PC-9 (cell line): ENCODE measurements at regions not wholly inside any gene's neighbourhood (a gene's known extent, or its start where the extent isn't known, plus 50 kb on each side); places are given as distances from the start of the nearest gene placed in this dataset.

ENCODE experiments used
- BruUV-seq: library from RNA; stranded (reverse); fragments of 400-500 nt; replicated peaks from 2 replicates; lab custom pipeline; 2021; lab: Mats Ljungman, UMichigan
- CTCF ChIA-PET: fragments of 300-600 bp; sonication (Branson Sonifier 250); formaldehyde crosslinking; loops from one replicate; lab custom pipeline; 2022; ENCODE audit warnings: antibody characterized with exemption; lab: Charles Lee
- POLR2A ChIA-PET: fragments of 300-600 bp; sonication (Branson Sonifier 250); formaldehyde crosslinking; loops from one replicate; lab custom pipeline; 2022; ENCODE audit warnings: antibody characterized with exemption; ENCODE audit not compliant: unreplicated experiment; lab: Charles Lee
- DNase-seq, 2 experiments: peaks; one replicate each; pipeline versions ENCODE4 v3.0.0 to v3.0.0-alpha.2; 2015 to 2022; ENCODE audit warnings: mixed read lengths in 1 of 2
- H2AFZ ChIP-seq: fragments of 200-600 bp; sonication (generic); 2 replicates; pipeline ENCODE4 v1.8.1; 2017; ENCODE audit warnings: antibody characterized with exemption
- H3F3A ChIP-seq: fragments of 200-600 bp; sonication (generic); 2 replicates; pipeline ENCODE4 v1.8.1; 2017; ENCODE audit warnings: antibody characterized with exemption, mild to moderate bottlenecking, low read depth; ENCODE audit not compliant: insufficient read depth
- H3K27ac ChIP-seq: fragments of 200-600 bp; sonication (generic); 2 replicates; pipeline ENCODE4 v1.6.1; 2016; ENCODE audit warnings: mixed run types
- H3K27me3 ChIP-seq: fragments of 200-600 bp; sonication (generic); 2 replicates; pipeline ENCODE4 v1.6.1; 2016; ENCODE audit warnings: low read depth, mixed run types; ENCODE audit not compliant: insufficient read depth
- H3K36me3 ChIP-seq: fragments of 200-600 bp; sonication (generic); 2 replicates; pipeline ENCODE4 v1.6.1; 2016; ENCODE audit warnings: low read depth, mixed run types
- H3K4me1 ChIP-seq: fragments of 200-600 bp; sonication (generic); replicated peaks from 2 replicates; pipeline ENCODE4 v1.6.1; 2016; ENCODE audit warnings: mixed run types; ENCODE audit not compliant: insufficient read depth
- H3K4me2 ChIP-seq: fragments of 200-600 bp; sonication (generic); 2 replicates; pipeline ENCODE4 v1.6.1; 2017; ENCODE audit warnings: mixed run types
- H3K4me3 ChIP-seq: fragments of 200-600 bp; sonication (generic); 2 replicates; pipeline ENCODE4 v1.6.1; 2016; ENCODE audit warnings: mixed run types
- H3K79me2 ChIP-seq: fragments of 200-600 bp; sonication (generic); 2 replicates; pipeline ENCODE4 v1.6.1; 2017; ENCODE audit warnings: low read depth, mixed run types
- H3K9me2 ChIP-seq: fragments of 200-600 bp; sonication (generic); 2 replicates; pipeline ENCODE4 v1.8.1; 2017; ENCODE audit warnings: mild to moderate bottlenecking; ENCODE audit not compliant: insufficient read depth
- H3K9me3 ChIP-seq: fragments of 200-600 bp; sonication (generic); 2 replicates; pipeline ENCODE4 v1.8.1; 2016; ENCODE audit warnings: low read depth; ENCODE audit not compliant: insufficient read depth
- H4K20me1 ChIP-seq: fragments of 200-600 bp; sonication (generic); 2 replicates; pipeline ENCODE4 v1.8.1; 2017; ENCODE audit not compliant: insufficient read depth
- CTCF ChIP-seq: fragments of 200-600 bp; sonication (generic); conservative IDR thresholded peaks from 2 replicates; pipeline ENCODE4 v1.6.1; 2017; ENCODE audit warnings: mixed run types, antibody characterized with exemption, mild to moderate bottlenecking, moderate library complexity
- EZH2 ChIP-seq: fragments of 200-600 bp; sonication (generic); IDR thresholded peaks from 2 replicates; pipeline ENCODE4 v1.8.0; 2017; ENCODE audit warnings: antibody characterized with exemption, low read depth
- intact Hi-C: fragments of 100-400 bp; cut with micrococcal nuclease; formaldehyde crosslinking; loops from one replicate; pipeline ENCODE4 v1.10.0; 2022; ENCODE audit not compliant: unreplicated experiment

- no peaks in the 10 kb centered on the region for H3K79me2 ChIP-seq
- H3K27me3 ChIP-seq: peaks cover 54% of the 10 kb centered on the region
- ChIA-PET CTCF (no interaction called here), POLR2A (no interaction called here)
- no peak overlapping the region for H3K27ac ChIP-seq
- no peak overlapping the region for H3K4me2 ChIP-seq
- no peak overlapping the region for H3K4me3 ChIP-seq
- TF ChIP-seq CTCF (no peak), EZH2 (no peak)
- no peaks in the 10 kb centered on the region for H3K36me3 ChIP-seq
- no peak for DNase-seq
- H3K9me3 ChIP-seq: no peaks in the 10 kb centered on the region
- no peaks in the 10 kb centered on the region for H3K4me1 ChIP-seq
- no peaks in the 10 kb centered on the region for H4K20me1 ChIP-seq
- no peaks in the 10 kb centered on the region for H3F3A ChIP-seq
- 0 out of 2 replicates have a peak, but pooled peaks cover 3% of the 10 kb centered on the region for H3K9me2 ChIP-seq
- H2AFZ ChIP-seq: no peak overlapping the region
- intact Hi-C loops: no loop called here
- BruUV-seq: no TSS peak
Observed at GRCh38 chr2:118569876-118570535, 277.4 kb downstream of the EN1 start.

GRCh38 chr2:118568700-118569099 lies 278.7 kb downstream of the EN1 start:
- intact Hi-C loops: no loop called here
- no peaks in the 10 kb centered on the region for H3K79me2 ChIP-seq
- H3K27me3 ChIP-seq: peaks cover 41% of the 10 kb centered on the region
- H3K4me1 ChIP-seq: no peaks in the 10 kb centered on the region
- H3K9me3 ChIP-seq: no peaks in the 10 kb centered on the region
- no peaks in the 10 kb centered on the region for H3K36me3 ChIP-seq
- 0 out of 2 replicates have a peak, but pooled peaks cover 3% of the 10 kb centered on the region for H3K9me2 ChIP-seq
- no peaks in the 10 kb centered on the region for H3F3A ChIP-seq
- no peak for DNase-seq
- no peaks in the 10 kb centered on the region for H4K20me1 ChIP-seq
- H3K4me3 ChIP-seq: no peak overlapping the region
- BruUV-seq: no TSS peak
- POLR2A ChIA-PET: no interaction called here
- no peak for TF ChIP-seq CTCF
- TF ChIP-seq EZH2: no peak
- no peak overlapping the region for H3K4me2 ChIP-seq
- CTCF ChIA-PET: no interaction called here
- H2AFZ ChIP-seq: no peak overlapping the region
- H3K27ac ChIP-seq: no peak overlapping the region

- no peaks in the 10 kb centered on the region for H4K20me1 ChIP-seq
- 0 out of 2 replicates have a peak, but pooled peaks cover 3% of the 10 kb centered on the region for H3K9me2 ChIP-seq
- ChIA-PET CTCF (no interaction called here), POLR2A (no interaction called here)
- no peak for TF ChIP-seq EZH2
- TF ChIP-seq CTCF: no peak
- H3K27ac ChIP-seq: no peak overlapping the region
- intact Hi-C loops: no loop called here
- H3K4me1 ChIP-seq: no peaks in the 10 kb centered on the region
- H3K79me2 ChIP-seq: no peaks in the 10 kb centered on the region
- H3K27me3 ChIP-seq: peaks cover 17% of the 10 kb centered on the region; the same call in 1 of the 2 replicates
- no peak for DNase-seq
- H3K4me2 ChIP-seq: no peak overlapping the region
- no peak overlapping the region for H2AFZ ChIP-seq
- H3K9me3 ChIP-seq: no peaks in the 10 kb centered on the region
- BruUV-seq: no TSS peak
- H3F3A ChIP-seq: no peaks in the 10 kb centered on the region
- no peak overlapping the region for H3K4me3 ChIP-seq
- H3K36me3 ChIP-seq: no peaks in the 10 kb centered on the region
Observed at GRCh38 chr2:118565786-118566540, 281.5 kb downstream of the EN1 start.
